ENCODE measurements at regions not wholly inside any gene's neighbourhood (a gene's known extent, or its start where the extent isn't known, plus 50 kb on each side); places are given as distances from the start of the nearest gene placed in this dataset.

GRCh38 chr3:3666664-3667063 is 132.6 kb upstream of the LRRN1 start:
- ATAC-seq (ENCODE audit: low FRiP score) (no peak), DNase-seq (no peak)
- intact Hi-C loops (cut with DNase I): no loop called here
- H3K27me3 ChIP-seq (ENCODE audit: control insufficient read depth in 1 of 2, insufficient read depth in 2 of 2, low read length in 1 of 2): no peaks in the 10 kb centered on the region
- H3K4me3 ChIP-seq (ENCODE audit: low read length in 2 of 2): no peak overlapping the region
- H3K9me3 ChIP-seq (ENCODE audit: control insufficient read depth, low read length): no peaks in the 10 kb centered on the region
- no peaks in the 10 kb centered on the region for H3K36me3 ChIP-seq (ENCODE audit: control insufficient read depth in 1 of 2, insufficient read depth in 2 of 2, low read length in 1 of 2)
- WGBS, 2 donors: 75 to 79% methylated on average over 3 of the region's 3 CpGs
- H3K27ac ChIP-seq (ENCODE audit: low read depth in 1 of 2, low read length in 2 of 2): no peak overlapping the region
- H3K4me1 ChIP-seq (ENCODE audit: control insufficient read depth in 1 of 2, insufficient read depth in 2 of 2, low read length in 2 of 2): no peaks in the 10 kb centered on the region

- Histone ChIP-seq H3K27me3 (ENCODE audit: control insufficient read depth in 1 of 2, insufficient read depth in 2 of 2, low read length in 1 of 2) (no peaks in the 10 kb centered on the region), H3K4me1 (ENCODE audit: control insufficient read depth in 1 of 2, insufficient read depth in 2 of 2, low read length in 2 of 2) (no peaks in the 10 kb centered on the region), H3K4me3 (ENCODE audit: low read length in 2 of 2) (no peak overlapping the region), H3K36me3 (ENCODE audit: control insufficient read depth in 1 of 2, insufficient read depth in 2 of 2, low read length in 1 of 2) (no peaks in the 10 kb centered on the region), H3K9me3 (ENCODE audit: control insufficient read depth, low read length) (no peaks in the 10 kb centered on the region), H3K27ac (ENCODE audit: low read depth in 1 of 2, low read length in 2 of 2) (no peak overlapping the region)
- intact Hi-C loops (cut with DNase I): no loop called here
- ATAC-seq (ENCODE audit: low FRiP score) (no peak), DNase-seq (no peak)
- WGBS, 2 donors: 68 to 71% methylated on average over 13 of the region's 13 CpGs
These were observed 133.1 kb upstream of the LRRN1 start for GRCh38 chr3:3665961-3666640.

GRCh38 chr3:3665546-3665945 is 133.7 kb upstream of the LRRN1 start:
- Histone ChIP-seq H3K36me3 (ENCODE audit: control insufficient read depth in 1 of 2, insufficient read depth in 2 of 2, low read length in 1 of 2) (no peaks in the 10 kb centered on the region), H3K27me3 (ENCODE audit: control insufficient read depth in 1 of 2, insufficient read depth in 2 of 2, low read length in 1 of 2) (no peaks in the 10 kb centered on the region), H3K4me1 (ENCODE audit: control insufficient read depth in 1 of 2, insufficient read depth in 2 of 2, low read length in 2 of 2) (no peaks in the 10 kb centered on the region), H3K27ac (ENCODE audit: low read depth in 1 of 2, low read length in 2 of 2) (no peak overlapping the region), H3K4me3 (ENCODE audit: low read length in 2 of 2) (no peak overlapping the region), H3K9me3 (ENCODE audit: control insufficient read depth, low read length) (no peaks in the 10 kb centered on the region)
- intact Hi-C loops (cut with DNase I): no loop called here
- WGBS, 2 donors: 80 to 87% methylated on average over 2 of the region's 2 CpGs
- no peak for DNase-seq
- ATAC-seq (ENCODE audit: low FRiP score): no peak

- H3K4me3 ChIP-seq (ENCODE audit: low read length in 2 of 2): no peak overlapping the region
- no peak overlapping the region for H3K27ac ChIP-seq (ENCODE audit: low read depth in 1 of 2, low read length in 2 of 2)
- H3K36me3 ChIP-seq (ENCODE audit: control insufficient read depth in 1 of 2, insufficient read depth in 2 of 2, low read length in 1 of 2): no peaks in the 10 kb centered on the region
- H3K9me3 ChIP-seq (ENCODE audit: control insufficient read depth, low read length): no peaks in the 10 kb centered on the region
- 74 to 80% methylated on average over 5 of the region's 5 CpGs for WGBS, 2 donors
- no peak for DNase-seq
- no peaks in the 10 kb centered on the region for H3K4me1 ChIP-seq (ENCODE audit: control insufficient read depth in 1 of 2, insufficient read depth in 2 of 2, low read length in 2 of 2)
- intact Hi-C loops (cut with DNase I): no loop called here
- no peak for ATAC-seq (ENCODE audit: low FRiP score)
- no peaks in the 10 kb centered on the region for H3K27me3 ChIP-seq (ENCODE audit: control insufficient read depth in 1 of 2, insufficient read depth in 2 of 2, low read length in 1 of 2)
These were observed 134.3 kb upstream of the LRRN1 start for GRCh38 chr3:3664935-3665334.

- no peak overlapping the region for H3K27ac ChIP-seq (ENCODE audit: low read depth in 1 of 2, low read length in 2 of 2)
- intact Hi-C loops (cut with DNase I): no loop called here
- H3K27me3 ChIP-seq (ENCODE audit: control insufficient read depth in 1 of 2, insufficient read depth in 2 of 2, low read length in 1 of 2): no peaks in the 10 kb centered on the region
- DNase-seq (no peak), ATAC-seq (ENCODE audit: low FRiP score) (no peak)
- 83% methylated on average over 4 of the region's 4 CpGs for WGBS, 2 donors
- H3K4me3 ChIP-seq (ENCODE audit: low read length in 2 of 2): no peak overlapping the region
- no peaks in the 10 kb centered on the region for H3K36me3 ChIP-seq (ENCODE audit: control insufficient read depth in 1 of 2, insufficient read depth in 2 of 2, low read length in 1 of 2)
- H3K9me3 ChIP-seq (ENCODE audit: control insufficient read depth, low read length): no peaks in the 10 kb centered on the region
- H3K4me1 ChIP-seq (ENCODE audit: control insufficient read depth in 1 of 2, insufficient read depth in 2 of 2, low read length in 2 of 2): no peaks in the 10 kb centered on the region
These were observed 136.6 kb upstream of the LRRN1 start for GRCh38 chr3:3662610-3663009.

GRCh38 chr3:3654916-3655315 is 144.3 kb upstream of the LRRN1 start:
- no peak overlapping the region for H3K4me3 ChIP-seq (ENCODE audit: low read length in 2 of 2)
- ATAC-seq (ENCODE audit: low FRiP score) (no peak), DNase-seq (no peak)
- H3K27me3 ChIP-seq (ENCODE audit: control insufficient read depth in 1 of 2, insufficient read depth in 2 of 2, low read length in 1 of 2): no peaks in the 10 kb centered on the region
- no peaks in the 10 kb centered on the region for H3K4me1 ChIP-seq (ENCODE audit: control insufficient read depth in 1 of 2, insufficient read depth in 2 of 2, low read length in 2 of 2)
- 48 to 57% methylated on average over 2 of the region's 2 CpGs for WGBS, 2 donors
- intact Hi-C loops (cut with DNase I): no loop called here
- no peaks in the 10 kb centered on the region for H3K36me3 ChIP-seq (ENCODE audit: control insufficient read depth in 1 of 2, insufficient read depth in 2 of 2, low read length in 1 of 2)
- no peak overlapping the region for H3K27ac ChIP-seq (ENCODE audit: low read depth in 1 of 2, low read length in 2 of 2)
- no peaks in the 10 kb centered on the region for H3K9me3 ChIP-seq (ENCODE audit: control insufficient read depth, low read length)

- DNase-seq (no peak), ATAC-seq (ENCODE audit: low FRiP score) (no peak)
- Histone ChIP-seq H3K4me1 (ENCODE audit: control insufficient read depth in 1 of 2, insufficient read depth in 2 of 2, low read length in 2 of 2) (no peaks in the 10 kb centered on the region), H3K36me3 (ENCODE audit: control insufficient read depth in 1 of 2, insufficient read depth in 2 of 2, low read length in 1 of 2) (no peaks in the 10 kb centered on the region), H3K27ac (ENCODE audit: low read depth in 1 of 2, low read length in 2 of 2) (no peak overlapping the region), H3K27me3 (ENCODE audit: control insufficient read depth in 1 of 2, insufficient read depth in 2 of 2, low read length in 1 of 2) (no peaks in the 10 kb centered on the region), H3K9me3 (ENCODE audit: control insufficient read depth, low read length) (no peaks in the 10 kb centered on the region), H3K4me3 (ENCODE audit: low read length in 2 of 2) (no peak overlapping the region)
- intact Hi-C loops (cut with DNase I): no loop called here
- 86 to 91% methylated on average over 5 of the region's 5 CpGs for WGBS, 2 donors
These were observed 150.1 kb upstream of the LRRN1 start for GRCh38 chr3:3648988-3649679.

GRCh38 chr3:3646934-3647333 is 152.3 kb upstream of the LRRN1 start:
- intact Hi-C loops (cut with DNase I): no loop called here
- H3K36me3 ChIP-seq (ENCODE audit: control insufficient read depth in 1 of 2, insufficient read depth in 2 of 2, low read length in 1 of 2): no peaks in the 10 kb centered on the region
- no peaks in the 10 kb centered on the region for H3K9me3 ChIP-seq (ENCODE audit: control insufficient read depth, low read length)
- no peak overlapping the region for H3K27ac ChIP-seq (ENCODE audit: low read depth in 1 of 2, low read length in 2 of 2)
- ATAC-seq (ENCODE audit: low FRiP score) (no peak), DNase-seq (no peak)
- WGBS, 2 donors: 74 to 80% methylated on average over 2 of the region's 2 CpGs
- no peak overlapping the region for H3K4me3 ChIP-seq (ENCODE audit: low read length in 2 of 2)
- H3K4me1 ChIP-seq (ENCODE audit: control insufficient read depth in 1 of 2, insufficient read depth in 2 of 2, low read length in 2 of 2): no peaks in the 10 kb centered on the region
- H3K27me3 ChIP-seq (ENCODE audit: control insufficient read depth in 1 of 2, insufficient read depth in 2 of 2, low read length in 1 of 2): no peaks in the 10 kb centered on the region

All from aorta (tissue), 5 donors.